K562 (cell line): ENCODE measurements at regions not wholly inside any gene's neighbourhood (a gene's known extent, or its start where the extent isn't known, plus 50 kb on each side); places are given as distances from the start of the nearest gene placed in this dataset.

Experiments
- CREBBP ChIP-seq: IDR thresholded peaks from one replicate; pipeline ENCODE4 v1.6.1; 2012; ENCODE audit warnings: low read depth, mild to moderate bottlenecking, control low read depth, inconsistent platforms, low read length
- FOS ChIP-seq: IDR thresholded peaks from 3 replicates; pipeline ENCODE4 v1.6.1; 2011; ENCODE audit not compliant: insufficient read length; ENCODE audit errors: extremely low read depth
- IRF1 ChIP-seq: sonication (generic); formaldehyde crosslinking; IDR thresholded peaks from 2 replicates; pipeline ENCODE4 v1.8.0; 2022; ENCODE audit warnings: missing genetic modification reagents, mild to moderate bottlenecking, borderline replicate concordance
- ZNF384 ChIP-seq: IDR thresholded peaks from 2 replicates; pipeline ENCODE4 v1.6.1; 2012; ENCODE audit warnings: low read depth, low read length, improper control_type of control experiment
- ZNF785 ChIP-seq: fragments of 250-450 bp; sonication (Bioruptor Pico); IDR thresholded peaks from 2 replicates; pipeline ENCODE4 v1.4.0; 2020; ENCODE audit warnings: mild to moderate bottlenecking
- TF ChIP-seq, protein P1 (sequence below): fragments of 450-650 bp; IDR thresholded peaks from 2 replicates; pipeline ENCODE4 v1.6.1; 2017; ENCODE audit warnings: mild to moderate bottlenecking, moderate library complexity
- TF ChIP-seq, protein P2 (sequence below): sonication (generic); formaldehyde crosslinking; IDR thresholded peaks from 2 replicates; pipeline ENCODE4 v1.8.1; 2022; ENCODE audit warnings: missing genetic modification reagents

DNA sequence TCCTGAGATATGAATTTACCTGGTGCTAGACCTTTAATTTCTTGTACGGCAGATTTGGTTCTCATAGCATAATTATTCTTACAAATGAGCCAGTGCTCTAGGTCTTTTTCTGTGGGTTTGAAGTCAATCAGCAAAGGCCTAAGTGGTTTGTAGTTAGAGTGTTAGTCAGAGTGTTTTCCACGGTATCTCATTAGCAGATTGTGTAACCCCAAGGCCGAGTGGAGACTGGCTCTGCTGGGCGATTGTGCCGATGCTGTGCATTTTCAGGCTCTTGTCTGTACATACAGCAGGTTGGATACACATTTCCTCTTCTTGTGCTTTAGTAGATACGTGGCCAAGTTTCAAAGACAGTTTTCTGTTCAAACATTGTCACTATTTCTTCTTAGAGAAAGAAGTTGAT, 78.6 kb upstream of the CA10 start:
- TF ChIP-seq FOS: no peak
- no peak for TF ChIP-seq IRF1
- no peak for TF ChIP-seq ZNF384
- TF ChIP-seq, protein P1, sequence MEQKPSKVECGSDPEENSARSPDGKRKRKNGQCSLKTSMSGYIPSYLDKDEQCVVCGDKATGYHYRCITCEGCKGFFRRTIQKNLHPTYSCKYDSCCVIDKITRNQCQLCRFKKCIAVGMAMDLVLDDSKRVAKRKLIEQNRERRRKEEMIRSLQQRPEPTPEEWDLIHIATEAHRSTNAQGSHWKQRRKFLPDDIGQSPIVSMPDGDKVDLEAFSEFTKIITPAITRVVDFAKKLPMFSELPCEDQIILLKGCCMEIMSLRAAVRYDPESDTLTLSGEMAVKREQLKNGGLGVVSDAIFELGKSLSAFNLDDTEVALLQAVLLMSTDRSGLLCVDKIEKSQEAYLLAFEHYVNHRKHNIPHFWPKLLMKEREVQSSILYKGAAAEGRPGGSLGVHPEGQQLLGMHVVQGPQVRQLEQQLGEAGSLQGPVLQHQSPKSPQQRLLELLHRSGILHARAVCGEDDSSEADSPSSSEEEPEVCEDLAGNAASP: no peak
- TF ChIP-seq ZNF785 (CRISPR knock-in tag): no peak
- TF ChIP-seq, protein P2, sequence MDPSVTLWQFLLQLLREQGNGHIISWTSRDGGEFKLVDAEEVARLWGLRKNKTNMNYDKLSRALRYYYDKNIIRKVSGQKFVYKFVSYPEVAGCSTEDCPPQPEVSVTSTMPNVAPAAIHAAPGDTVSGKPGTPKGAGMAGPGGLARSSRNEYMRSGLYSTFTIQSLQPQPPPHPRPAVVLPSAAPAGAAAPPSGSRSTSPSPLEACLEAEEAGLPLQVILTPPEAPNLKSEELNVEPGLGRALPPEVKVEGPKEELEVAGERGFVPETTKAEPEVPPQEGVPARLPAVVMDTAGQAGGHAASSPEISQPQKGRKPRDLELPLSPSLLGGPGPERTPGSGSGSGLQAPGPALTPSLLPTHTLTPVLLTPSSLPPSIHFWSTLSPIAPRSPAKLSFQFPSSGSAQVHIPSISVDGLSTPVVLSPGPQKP (CRISPR knock-in tag): no peak
- TF ChIP-seq CREBBP: no peak
